Endothelial cell of umbilical vein (primary cell): ENCODE measurements at regions not wholly inside any gene's neighbourhood (a gene's known extent, or its start where the extent isn't known, plus 50 kb on each side); places are given as distances from the start of the nearest gene placed in this dataset.

Source experiments
- BruUV-seq: library from RNA; stranded (reverse); fragments of 400-500 nt; replicated peaks from 2 replicates; lab custom pipeline; 2021; lab: Mats Ljungman, UMichigan
- CTCF ChIA-PET: fragments of 300-600, 350-600 bp; sonication (Branson Sonifier 250); formaldehyde crosslinking; loops from one replicate; lab custom pipeline; 2021; ENCODE audit warnings: antibody characterized with exemption, inconsistent platforms; lab: Charles Lee
- POLR2A ChIA-PET: fragments of 300-600, 350-600 bp; sonication (Branson Sonifier 250); formaldehyde crosslinking; loops from one replicate; lab custom pipeline; 2021; ENCODE audit warnings: antibody characterized with exemption, inconsistent platforms; lab: Charles Lee
- DNase-seq: peaks from one replicate; pipeline ENCODE4 v3.0.0-alpha.2; 2011; ENCODE audit warnings: low read depth, low spot score
- FAIRE-seq: peaks from 2 replicates; lab custom pipeline; 2011; peaks lifted over from hg19 to GRCh38; lab: Jason Lieb, UNC
- H2AFZ ChIP-seq: 2 replicates; pipeline ENCODE4 v1.6.0; 2012; ENCODE audit warnings: low read depth, low read length, control low read depth, inconsistent platforms
- H3K27ac ChIP-seq: 2 replicates; pipeline ENCODE4 v1.5.1; 2011; ENCODE audit warnings: low read depth, mild to moderate bottlenecking, control low read depth, low read length, moderate library complexity; ENCODE audit not compliant: insufficient read depth
- H3K27me3 ChIP-seq, 2 experiments: 2 replicates each; pipeline versions ENCODE4 v1.6.0 to v1.6.1; 2011; ENCODE audit warnings: low read length in 2 of 2, mixed read lengths in 1 of 2; ENCODE audit not compliant: control insufficient read depth in 2 of 2, insufficient read depth in 2 of 2
- H3K36me3 ChIP-seq, 2 experiments: 2 replicates in 1 of 2; 3 replicates in 1 of 2; pipeline ENCODE4 v1.5.1; 2011; ENCODE audit warnings: low read length in 2 of 2, mild to moderate bottlenecking in 1 of 2, moderate library complexity in 1 of 2; ENCODE audit not compliant: control insufficient read depth in 2 of 2, insufficient read depth in 2 of 2; ENCODE audit errors: extremely low read depth in 1 of 2
- H3K4me1 ChIP-seq: 3 replicates; pipeline ENCODE4 v1.5.1; 2011; ENCODE audit warnings: mild to moderate bottlenecking, low read length; ENCODE audit not compliant: control insufficient read depth, insufficient read depth; ENCODE audit errors: extremely low read depth
- H3K4me2 ChIP-seq: 2 replicates; pipeline ENCODE4 v1.6.1; 2011; ENCODE audit warnings: low read length, control low read depth, mixed read lengths; ENCODE audit not compliant: insufficient read depth
- H3K4me3 ChIP-seq, 3 experiments: fragments of 200-600 bp in 1 of 3; sonication (generic), shearing (Covaris generic) in 1 of 3; replicated peaks in 1 of 3; 2 replicates each; pipeline ENCODE4 v1.5.1; 2011 to 2016; ENCODE audit warnings: control low read depth in 3 of 3, low read length in 3 of 3, mild to moderate bottlenecking in 2 of 3, inconsistent platforms in 1 of 3, low read depth in 1 of 3, moderate library complexity in 1 of 3; ENCODE audit not compliant: insufficient read depth in 1 of 3
- H3K79me2 ChIP-seq: 2 replicates; pipeline ENCODE4 v1.6.0; 2012; ENCODE audit warnings: low read length, inconsistent platforms; ENCODE audit not compliant: control insufficient read depth, insufficient read depth
- H3K9ac ChIP-seq: replicated peaks from 2 replicates; pipeline ENCODE3; 2011; ENCODE audit warnings: low read length, control low read depth; ENCODE audit not compliant: insufficient read depth; ENCODE audit errors: extremely low read depth
- H3K9me1 ChIP-seq: replicated peaks from 3 replicates; pipeline ENCODE4 v1.6.0; 2011; ENCODE audit warnings: mild to moderate bottlenecking, low read length; ENCODE audit not compliant: control insufficient read depth, insufficient read depth; ENCODE audit errors: extremely low read depth
- H3K9me3 ChIP-seq: replicated peaks from 2 replicates; pipeline ENCODE4 v1.5.1; 2012; ENCODE audit warnings: low read length, inconsistent platforms; ENCODE audit not compliant: control insufficient read depth, insufficient read depth
- H4K20me1 ChIP-seq: replicated peaks from 2 replicates; pipeline ENCODE3; 2011; ENCODE audit warnings: mild to moderate bottlenecking, low read length; ENCODE audit not compliant: control insufficient read depth, insufficient read depth; ENCODE audit errors: extremely low read depth
- EZH2 ChIP-seq: IDR thresholded peaks from 2 replicates; pipeline ENCODE4 v1.6.1; 2012; ENCODE audit warnings: borderline replicate concordance, low read depth, mild to moderate bottlenecking, moderate library complexity, low read length, inconsistent platforms; ENCODE audit not compliant: severe bottlenecking
- FOS ChIP-seq: IDR thresholded peaks from 2 replicates; pipeline ENCODE4 v1.6.1; 2011; ENCODE audit warnings: mild to moderate bottlenecking, low read length, moderate library complexity, borderline replicate concordance; ENCODE audit not compliant: insufficient read depth
- GATA2 ChIP-seq: IDR thresholded peaks from 2 replicates; pipeline ENCODE4 v1.7.0; 2011; ENCODE audit warnings: low read depth, mild to moderate bottlenecking, moderate library complexity, mixed read lengths, low read length; ENCODE audit not compliant: insufficient read length, insufficient read depth
- JUN ChIP-seq: IDR thresholded peaks from 2 replicates; pipeline ENCODE4 v1.6.1; 2011; ENCODE audit warnings: borderline replicate concordance, low read depth; ENCODE audit not compliant: insufficient read length, insufficient read depth
- MYC ChIP-seq: IDR thresholded peaks from one replicate; pipeline ENCODE4 v1.6.1; 2011; ENCODE audit warnings: mild to moderate bottlenecking, low read depth, low read length
- POLR2A ChIP-seq: IDR thresholded peaks from 2 replicates; pipeline ENCODE4 v1.6.1; 2012; ENCODE audit warnings: low read depth, mild to moderate bottlenecking, control low read depth, low read length
- POLR2AphosphoS5 ChIP-seq: IDR thresholded peaks from 2 replicates; pipeline ENCODE4 v1.6.1; 2012; ENCODE audit warnings: low read depth, mild to moderate bottlenecking, control low read depth, low read length, moderate library complexity; ENCODE audit not compliant: insufficient read depth
- dilution Hi-C: fragments of 300-500 bp; cut with MboI; formaldehyde crosslinking; loops from one replicate; pipeline ENCODE4 v1.15.0; 2019; ENCODE audit warnings: low sequenced_read_pairs; ENCODE audit not compliant: extremely low pct_ligation_motif_present
- intact Hi-C: fragments of 100-400 bp; cut with micrococcal nuclease; formaldehyde crosslinking; loops from one replicate; pipeline ENCODE4 v1.10.0; 2022
- TF ChIP-seq, protein P1 (sequence below): IDR thresholded peaks from 2 replicates; pipeline ENCODE4 v1.6.1; 2011; ENCODE audit not compliant: insufficient read depth, insufficient read length
- TF ChIP-seq, protein P2 (sequence below), 2 donors: IDR thresholded peaks; 1 replicate in 1 of 2; 2 replicates in 1 of 2; pipeline ENCODE4 v1.5.1; 2011; ENCODE audit warnings: low read length in 2 of 2, mild to moderate bottlenecking in 2 of 2, moderate library complexity in 2 of 2, control low read depth in 1 of 2, inconsistent platforms in 1 of 2, low read depth in 1 of 2; ENCODE audit not compliant: insufficient read depth in 1 of 2; ENCODE audit errors: extremely low read depth in 1 of 2

DNA sequence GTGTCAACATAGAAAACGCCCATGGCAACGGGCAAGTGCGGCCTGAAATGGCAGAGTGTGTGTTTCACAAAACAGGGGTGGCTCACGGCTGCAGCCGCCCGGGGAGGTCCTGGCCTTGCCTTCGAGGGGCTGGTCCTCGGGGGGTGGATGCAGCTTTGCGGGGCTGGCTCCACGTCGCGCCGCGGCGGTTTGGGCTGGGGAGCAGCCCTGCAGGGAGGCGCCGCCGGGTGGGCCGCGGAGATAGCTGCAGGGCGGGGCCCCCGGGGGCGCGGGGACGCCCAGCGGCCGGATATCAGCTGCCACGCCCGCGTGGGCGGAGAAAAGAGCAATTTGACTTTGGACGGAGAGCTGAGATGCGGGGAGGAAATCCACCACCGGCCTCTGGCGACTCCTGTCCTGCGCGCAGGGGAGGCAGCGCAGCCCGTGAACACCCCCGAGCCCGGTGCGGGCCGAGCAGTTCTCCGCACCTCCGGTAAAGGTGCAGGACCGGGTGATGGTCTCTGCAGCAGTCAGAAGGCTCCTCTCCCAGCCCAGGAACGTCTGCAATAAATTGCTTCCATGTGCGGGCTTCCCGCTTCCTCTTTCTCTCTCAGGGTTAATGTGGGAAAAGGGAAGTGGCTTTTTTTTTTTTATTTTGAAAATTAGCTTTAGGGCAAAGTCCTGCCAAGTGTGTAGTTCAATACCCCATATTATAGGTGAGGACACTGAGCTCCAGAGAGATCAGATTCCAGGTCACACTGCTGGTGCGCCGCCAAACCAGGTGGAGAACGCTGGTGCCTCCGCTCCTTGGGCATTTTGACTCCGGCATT, 110.5 kb downstream of the ARF6 start:
- no peaks in the 10 kb centered on the region for H4K20me1 ChIP-seq
- H3K27me3 ChIP-seq, result no peaks in the 10 kb centered on the region
- DNase-seq (peak; percentile 31), FAIRE-seq (peak; percentile 75)
- CTCF ChIA-PET, result interaction anchor here (0.7 to 2.3 kb wide), 14 partner anchors 24 to 151 kb away, joined by 3 to 12 read pairs (median 5); partner anchors contain the start of genes ARF6 and NEMF
- no peaks in the 10 kb centered on the region for H3K9me3 ChIP-seq
- H3K79me2 ChIP-seq, result no peaks in the 10 kb centered on the region
- BruUV-seq, result no TSS peak
- H3K9ac ChIP-seq, result peak overlapping the region; percentile 12
- POLR2A ChIA-PET, result interaction anchor here (0.9 to 1.1 kb wide), 2 partner anchors 31 to 111 kb away, joined by 3 to 6 read pairs; no protein-coding TSS in a partner anchor
- dilution Hi-C loops (no loop called here), intact Hi-C loops (loop anchor here (1.0 to 5.0 kb wide), 2 partner anchors 37 to 104 kb away; no protein-coding TSS in a partner anchor)
- peak overlapping the region; percentile 71 for H3K4me2 ChIP-seq
- H3K36me3 ChIP-seq, result no peaks in the 10 kb centered on the region
- H3K9me1 ChIP-seq, result no peaks in the 10 kb centered on the region
- peaks cover 39% of the 10 kb centered on the region for H3K4me1 ChIP-seq
- H2AFZ ChIP-seq, result peak overlapping the region; percentile 95
- TF ChIP-seq, protein P1, sequence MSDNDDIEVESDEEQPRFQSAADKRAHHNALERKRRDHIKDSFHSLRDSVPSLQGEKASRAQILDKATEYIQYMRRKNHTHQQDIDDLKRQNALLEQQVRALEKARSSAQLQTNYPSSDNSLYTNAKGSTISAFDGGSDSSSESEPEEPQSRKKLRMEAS, result no peak
- TF ChIP-seq POLR2AphosphoS5 (peak; percentile 40), MYC (no peak), POLR2A (peak; percentile 64)
- H3K27ac ChIP-seq, result no peak overlapping the region
- peak overlapping the region; percentile 38 to 67 (median 57) for H3K4me3 ChIP-seq

DNA sequence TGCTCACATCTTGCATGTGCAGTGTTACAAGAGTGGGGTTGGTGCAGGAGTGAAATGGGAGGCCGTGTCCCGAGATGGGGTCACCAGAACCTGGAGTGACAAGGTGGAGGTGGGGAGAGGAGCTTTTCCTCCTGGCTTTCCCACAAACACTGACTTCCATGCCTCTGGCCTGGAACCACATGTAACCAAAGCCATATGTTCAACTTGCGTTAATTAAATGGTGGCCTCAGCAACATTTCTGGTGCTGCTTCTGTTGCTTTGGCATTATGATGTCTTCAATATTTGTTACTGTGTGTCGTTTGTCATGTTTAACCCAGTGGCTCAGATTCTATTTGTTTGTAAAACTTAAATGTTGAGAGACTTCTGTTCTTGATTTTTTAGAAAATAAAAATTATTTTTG, 110.2 kb downstream of the VCPKMT start:
- FAIRE-seq (no peak), DNase-seq (no peak)
- Histone ChIP-seq H3K9me1 (no peaks in the 10 kb centered on the region), H3K4me2 (no peak overlapping the region), H3K9ac (no peak overlapping the region), H4K20me1 (no peaks in the 10 kb centered on the region), H3K27me3 (no peaks in the 10 kb centered on the region), H3K4me1 (peaks cover 15% of the 10 kb centered on the region), H3K9me3 (no peaks in the 10 kb centered on the region), H3K27ac (no peak overlapping the region), H3K79me2 (no peaks in the 10 kb centered on the region), H2AFZ (no peak overlapping the region), H3K4me3 (no peak overlapping the region), H3K36me3 (no peaks in the 10 kb centered on the region)
- CTCF ChIA-PET, result interaction anchor here (1.4 kb wide), 1 partner anchor 18 kb away, joined by 3 read pairs; no protein-coding TSS in a partner anchor
- dilution Hi-C loops, result no loop called here
- intact Hi-C loops, result no loop called here
- POLR2A ChIA-PET, result no interaction called here
- no TSS peak for BruUV-seq
- TF ChIP-seq GATA2 (no peak), POLR2A (no peak), MYC (no peak), JUN (no peak), POLR2AphosphoS5 (no peak), FOS (no peak), EZH2 (no peak)
- TF ChIP-seq, protein P2, sequence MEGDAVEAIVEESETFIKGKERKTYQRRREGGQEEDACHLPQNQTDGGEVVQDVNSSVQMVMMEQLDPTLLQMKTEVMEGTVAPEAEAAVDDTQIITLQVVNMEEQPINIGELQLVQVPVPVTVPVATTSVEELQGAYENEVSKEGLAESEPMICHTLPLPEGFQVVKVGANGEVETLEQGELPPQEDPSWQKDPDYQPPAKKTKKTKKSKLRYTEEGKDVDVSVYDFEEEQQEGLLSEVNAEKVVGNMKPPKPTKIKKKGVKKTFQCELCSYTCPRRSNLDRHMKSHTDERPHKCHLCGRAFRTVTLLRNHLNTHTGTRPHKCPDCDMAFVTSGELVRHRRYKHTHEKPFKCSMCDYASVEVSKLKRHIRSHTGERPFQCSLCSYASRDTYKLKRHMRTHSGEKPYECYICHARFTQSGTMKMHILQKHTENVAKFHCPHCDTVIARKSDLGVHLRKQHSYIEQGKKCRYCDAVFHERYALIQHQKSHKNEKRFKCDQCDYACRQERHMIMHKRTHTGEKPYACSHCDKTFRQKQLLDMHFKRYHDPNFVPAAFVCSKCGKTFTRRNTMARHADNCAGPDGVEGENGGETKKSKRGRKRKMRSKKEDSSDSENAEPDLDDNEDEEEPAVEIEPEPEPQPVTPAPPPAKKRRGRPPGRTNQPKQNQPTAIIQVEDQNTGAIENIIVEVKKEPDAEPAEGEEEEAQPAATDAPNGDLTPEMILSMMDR (IDR thresholded peaks at IDR 0.05; ENCODE audit: extremely low read depth in 1 of 2, insufficient read depth in 1 of 2, low read depth in 1 of 2, low read length in 2 of 2), result no peak
- TF ChIP-seq, protein P1, result no peak
